ENCODE measurements at regions not wholly inside any gene's neighbourhood (a gene's known extent, or its start where the extent isn't known, plus 50 kb on each side); places are given as distances from the start of the nearest gene placed in this dataset.

- no peaks in the 10 kb centered on the region for H3K4me1 ChIP-seq (ENCODE audit: insufficient read depth, low read length)
- H3K9ac ChIP-seq (ENCODE audit: low read depth, low read length): no peak overlapping the region
- no peaks in the 10 kb centered on the region for H3K9me3 ChIP-seq (ENCODE audit: control insufficient read depth, insufficient read depth, low read length)
- H3K36me3 ChIP-seq (ENCODE audit: insufficient read depth, low read length): no peaks in the 10 kb centered on the region
These were observed 154.4 kb upstream of the HES1 start for GRCh38 chr3:193981504-193981903.

DNA sequence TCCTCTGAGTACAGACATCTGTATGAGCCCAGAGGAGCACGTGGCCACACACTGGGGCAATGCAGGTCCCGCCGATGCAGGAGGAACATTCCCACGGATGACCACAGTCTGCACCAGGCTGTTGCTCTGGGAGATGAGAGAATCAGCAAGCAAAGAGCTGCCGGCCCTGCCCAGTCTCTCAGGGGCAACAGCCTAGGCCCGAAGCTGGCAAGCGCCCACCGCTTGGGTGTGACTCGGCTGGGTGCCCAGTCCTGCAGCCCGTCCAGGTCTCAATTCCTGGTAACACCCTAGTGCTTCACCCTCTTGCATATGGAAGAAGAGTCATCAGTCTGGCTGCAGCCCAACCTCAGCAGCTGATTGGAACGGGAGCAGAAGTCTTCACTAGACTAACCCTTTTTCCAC, 153.7 kb upstream of the HES1 start:
- Histone ChIP-seq H3K9ac (ENCODE audit: low read depth, low read length) (no peak overlapping the region), H3K4me1 (ENCODE audit: insufficient read depth, low read length) (no peaks in the 10 kb centered on the region), H3K36me3 (ENCODE audit: insufficient read depth, low read length) (no peaks in the 10 kb centered on the region), H3K9me3 (ENCODE audit: control insufficient read depth, insufficient read depth, low read length) (no peaks in the 10 kb centered on the region)

DNA sequence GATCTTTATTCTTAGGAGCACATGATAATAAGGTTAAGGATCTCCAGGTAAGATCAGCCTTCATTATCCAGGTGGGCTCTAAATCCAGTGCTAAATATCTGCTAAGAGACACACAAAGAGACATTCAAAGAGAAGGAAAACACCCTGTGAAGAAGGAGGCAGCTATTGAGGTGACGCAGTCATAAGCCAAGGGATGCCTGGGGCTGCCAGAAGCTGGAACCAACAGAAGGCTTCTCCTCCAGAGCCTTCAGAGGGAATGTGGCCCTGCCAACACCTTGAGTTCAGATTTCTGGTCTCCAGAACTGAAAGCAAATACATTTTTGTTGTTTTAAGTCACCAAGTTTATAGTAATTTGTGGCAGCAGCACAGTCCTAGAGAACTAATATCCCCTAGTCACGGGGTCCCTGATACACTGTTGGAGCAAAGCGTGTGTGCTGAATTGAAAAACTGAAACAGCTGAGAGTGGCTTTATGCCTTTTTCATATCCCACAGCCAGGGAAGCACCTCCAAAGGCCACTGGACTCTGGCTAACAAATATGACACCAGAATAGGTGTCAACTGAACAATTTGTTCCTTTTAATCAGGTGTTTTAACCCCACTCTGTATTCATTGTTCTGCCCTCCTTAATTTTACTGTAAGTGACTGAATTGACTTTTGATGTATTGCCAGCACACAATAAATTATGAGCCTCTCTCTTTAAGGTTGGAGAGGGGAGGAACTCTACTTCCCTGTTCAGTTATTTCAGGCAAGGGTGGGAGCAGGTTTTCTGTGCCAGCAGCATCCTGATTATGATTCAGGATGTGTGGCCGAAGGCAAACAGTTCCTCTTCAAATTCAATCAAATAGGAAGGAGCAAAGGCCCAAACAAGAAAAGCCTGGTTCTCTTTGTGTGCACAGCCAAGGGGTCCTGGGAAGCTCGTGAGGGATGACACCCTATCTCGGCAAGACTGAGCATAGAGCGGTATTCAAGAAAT, 151.8 kb upstream of the HES1 start:
- Histone ChIP-seq H3K9me3 (ENCODE audit: control insufficient read depth, insufficient read depth, low read length) (no peaks in the 10 kb centered on the region), H3K4me1 (ENCODE audit: insufficient read depth, low read length) (no peaks in the 10 kb centered on the region), H3K9ac (ENCODE audit: low read depth, low read length) (no peak overlapping the region), H3K36me3 (ENCODE audit: insufficient read depth, low read length) (no peaks in the 10 kb centered on the region)

DNA sequence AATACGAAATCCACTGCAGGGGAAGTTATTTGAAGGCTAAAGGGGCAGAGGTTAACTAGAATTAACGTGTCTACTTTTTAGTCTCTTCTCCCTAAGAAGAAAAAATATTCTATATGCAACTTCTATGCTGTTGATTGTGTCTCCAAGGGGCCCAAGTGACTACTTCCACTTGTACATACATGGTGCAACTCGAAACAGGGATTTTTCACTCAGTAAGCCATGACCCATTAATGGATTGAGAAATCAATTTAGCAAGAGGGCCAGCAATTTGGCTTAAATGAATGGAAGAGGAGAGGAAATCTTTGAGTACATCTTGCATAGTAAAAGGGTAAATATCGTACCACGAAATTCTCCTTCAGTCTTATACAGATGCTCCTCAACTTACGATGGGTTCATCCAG, 151.1 kb upstream of the HES1 start:
- Histone ChIP-seq H3K9me3 (ENCODE audit: control insufficient read depth, insufficient read depth, low read length) (no peaks in the 10 kb centered on the region), H3K4me1 (ENCODE audit: insufficient read depth, low read length) (no peaks in the 10 kb centered on the region), H3K9ac (ENCODE audit: low read depth, low read length) (no peak overlapping the region), H3K36me3 (ENCODE audit: insufficient read depth, low read length) (no peaks in the 10 kb centered on the region)

DNA sequence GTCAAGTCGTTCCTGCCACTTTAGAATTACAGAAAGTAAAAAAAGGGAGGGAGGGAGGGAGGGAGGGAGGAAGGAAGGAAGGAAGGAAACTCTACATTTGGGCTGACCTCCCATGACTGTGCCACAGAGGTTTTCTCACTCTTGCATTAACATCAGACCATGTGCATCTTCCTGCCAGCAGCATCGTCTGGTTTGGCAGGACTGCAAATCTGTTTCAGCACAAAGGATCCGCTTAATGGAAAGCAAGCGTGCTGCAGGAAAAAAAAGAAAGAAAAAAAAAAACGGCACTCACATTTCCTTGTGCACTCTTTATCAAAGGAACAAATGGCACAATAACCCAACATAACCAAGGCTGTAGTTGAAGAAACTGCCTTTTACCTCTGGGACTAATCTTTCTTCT, 148.8 kb upstream of the HES1 start:
- Histone ChIP-seq H3K36me3 (ENCODE audit: insufficient read depth, low read length) (no peaks in the 10 kb centered on the region), H3K9ac (ENCODE audit: low read depth, low read length) (no peak overlapping the region), H3K4me1 (ENCODE audit: insufficient read depth, low read length) (no peaks in the 10 kb centered on the region), H3K9me3 (ENCODE audit: control insufficient read depth, insufficient read depth, low read length) (no peaks in the 10 kb centered on the region)

- Histone ChIP-seq H3K36me3 (ENCODE audit: insufficient read depth, low read length) (no peaks in the 10 kb centered on the region), H3K4me1 (ENCODE audit: insufficient read depth, low read length) (no peaks in the 10 kb centered on the region), H3K9me3 (ENCODE audit: control insufficient read depth, insufficient read depth, low read length) (no peaks in the 10 kb centered on the region), H3K9ac (ENCODE audit: low read depth, low read length) (no peak overlapping the region)
These were observed 146.8 kb upstream of the HES1 start for GRCh38 chr3:193989186-193989585.

- Histone ChIP-seq H3K36me3 (ENCODE audit: insufficient read depth, low read length) (no peaks in the 10 kb centered on the region), H3K9ac (ENCODE audit: low read depth, low read length) (no peak overlapping the region), H3K4me1 (ENCODE audit: insufficient read depth, low read length) (peaks cover 14% of the 10 kb centered on the region), H3K9me3 (ENCODE audit: control insufficient read depth, insufficient read depth, low read length) (no peaks in the 10 kb centered on the region)
These were observed 144.1 kb upstream of the HES1 start for GRCh38 chr3:193991666-193992424.

GRCh38 chr3:193992425-193993037, 143.4 kb upstream of the HES1 start:
- Histone ChIP-seq H3K4me1 (ENCODE audit: insufficient read depth, low read length) (peaks cover 20% of the 10 kb centered on the region), H3K36me3 (ENCODE audit: insufficient read depth, low read length) (no peaks in the 10 kb centered on the region), H3K9ac (ENCODE audit: low read depth, low read length) (no peak overlapping the region), H3K9me3 (ENCODE audit: control insufficient read depth, insufficient read depth, low read length) (no peaks in the 10 kb centered on the region)

GRCh38 chr3:193996221-193996620, 139.7 kb upstream of the HES1 start:
- Histone ChIP-seq H3K9me3 (ENCODE audit: control insufficient read depth, insufficient read depth, low read length) (no peaks in the 10 kb centered on the region), H3K9ac (ENCODE audit: low read depth, low read length) (no peak overlapping the region), H3K4me1 (ENCODE audit: insufficient read depth, low read length) (peaks cover 20% of the 10 kb centered on the region), H3K36me3 (ENCODE audit: insufficient read depth, low read length) (no peaks in the 10 kb centered on the region)

DNA sequence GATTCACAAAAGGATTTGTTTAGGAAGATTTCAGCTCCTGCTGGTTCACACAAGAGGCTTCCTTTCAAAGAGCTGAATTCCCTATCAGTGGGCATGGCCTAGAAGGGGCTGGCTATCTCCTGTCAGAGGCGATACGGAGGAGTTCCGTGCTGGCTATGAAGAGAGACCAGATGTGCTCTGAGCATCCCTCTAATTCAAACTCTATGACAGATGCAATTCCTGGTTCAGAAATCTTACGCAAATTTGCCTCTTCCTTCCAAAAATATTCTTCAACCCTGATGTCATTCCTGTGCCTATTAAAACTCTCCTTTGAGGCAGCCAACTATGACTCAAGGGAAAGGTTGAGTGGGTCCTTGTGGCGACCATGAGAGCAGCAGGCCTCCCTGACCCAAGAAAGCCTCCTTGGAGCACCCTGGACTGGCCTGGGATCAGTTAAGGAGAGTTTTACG, 139.3 kb upstream of the HES1 start:
- Histone ChIP-seq H3K36me3 (ENCODE audit: insufficient read depth, low read length) (no peaks in the 10 kb centered on the region), H3K9me3 (ENCODE audit: control insufficient read depth, insufficient read depth, low read length) (no peaks in the 10 kb centered on the region), H3K9ac (ENCODE audit: low read depth, low read length) (no peak overlapping the region), H3K4me1 (ENCODE audit: insufficient read depth, low read length) (peaks cover 20% of the 10 kb centered on the region)

GRCh38 chr3:193997228-193998122, 138.5 kb upstream of the HES1 start:
- peaks cover 24% of the 10 kb centered on the region for H3K4me1 ChIP-seq (ENCODE audit: insufficient read depth, low read length)
- no peaks in the 10 kb centered on the region for H3K36me3 ChIP-seq (ENCODE audit: insufficient read depth, low read length)
- no peak overlapping the region for H3K9ac ChIP-seq (ENCODE audit: low read depth, low read length)
- H3K9me3 ChIP-seq (ENCODE audit: control insufficient read depth, insufficient read depth, low read length): no peaks in the 10 kb centered on the region

GRCh38 chr3:193998123-193998448, 137.9 kb upstream of the HES1 start:
- H3K9ac ChIP-seq (ENCODE audit: low read depth, low read length): no peak overlapping the region

DNA sequence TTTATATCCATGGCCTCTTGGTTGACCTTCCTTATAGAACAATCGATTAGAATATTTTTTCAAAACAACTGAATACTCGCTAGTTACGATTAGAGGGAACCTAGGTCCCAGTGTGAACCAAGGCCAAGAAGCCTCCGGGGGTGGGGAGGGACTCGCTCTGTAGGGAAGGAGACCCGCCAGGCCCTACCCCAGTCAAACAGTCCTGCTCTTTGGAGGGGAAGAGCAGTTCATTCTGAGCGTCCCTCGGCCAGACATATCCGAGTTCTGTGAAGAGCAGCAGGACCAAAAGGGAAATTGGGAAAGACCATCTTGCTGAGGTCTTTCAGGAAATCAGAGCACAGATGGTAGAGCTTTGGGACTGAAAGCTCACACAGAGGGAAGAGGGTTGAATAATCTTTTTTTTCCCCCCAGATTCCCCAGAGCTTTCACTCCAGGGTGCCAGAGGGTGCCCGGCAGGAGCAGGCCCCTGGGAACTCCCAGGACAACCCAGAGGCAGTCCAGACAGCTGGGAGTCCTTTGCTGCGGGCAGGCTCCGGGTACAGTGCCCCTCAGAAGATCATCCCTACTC, 137.2 kb upstream of the HES1 start:
- H3K4me1 ChIP-seq (ENCODE audit: insufficient read depth, low read length): peaks cover 26% of the 10 kb centered on the region
- H3K36me3 ChIP-seq (ENCODE audit: insufficient read depth, low read length): no peaks in the 10 kb centered on the region
- no peak overlapping the region for H3K9ac ChIP-seq (ENCODE audit: low read depth, low read length)
- H3K9me3 ChIP-seq (ENCODE audit: control insufficient read depth, insufficient read depth, low read length): no peaks in the 10 kb centered on the region

More at GRCh38 chr3:193998123-193998448, 137.9 kb upstream of the HES1 start:
- H3K4me1 ChIP-seq (ENCODE audit: insufficient read depth, low read length): peaks cover 24% of the 10 kb centered on the region
- H3K9me3 ChIP-seq (ENCODE audit: control insufficient read depth, insufficient read depth, low read length): no peaks in the 10 kb centered on the region
- no peaks in the 10 kb centered on the region for H3K36me3 ChIP-seq (ENCODE audit: insufficient read depth, low read length)
